PC-3 (cell line): ENCODE measurements at regions not wholly inside any gene's neighbourhood (a gene's known extent, or its start where the extent isn't known, plus 50 kb on each side); places are given as distances from the start of the nearest gene placed in this dataset.

ENCODE experiments used
- CTCF ChIP-seq: fragments of 300-600 bp; sonication (generic); conservative IDR thresholded peaks from 2 replicates; pipeline ENCODE4 v1.5.1; 2017; ENCODE audit warnings: antibody characterized with exemption, low read depth, mild to moderate bottlenecking, low read length
- EZH2 ChIP-seq: fragments of 300-600 bp; sonication (generic); IDR thresholded peaks from one replicate; pipeline ENCODE4 v1.6.1; 2017; ENCODE audit warnings: antibody characterized with exemption, mild to moderate bottlenecking, low read length; ENCODE audit not compliant: unreplicated experiment
- EZH2phosphoT487 ChIP-seq: fragments of 300-600 bp; sonication (generic); IDR thresholded peaks from 2 replicates; pipeline ENCODE4 v1.6.1; 2018; ENCODE audit warnings: mild to moderate bottlenecking, antibody characterized with exemption, low read length, borderline replicate concordance

GRCh38 chr6:117776441-117776840 is 101.2 kb downstream of the NUS1 start:
- TF ChIP-seq CTCF (peak; percentile 41; the same call in 1 of the 2 replicates), EZH2phosphoT487 (no peak), EZH2 (no peak)
